CD14-positive monocyte (primary cell): ENCODE measurements at regions not wholly inside any gene's neighbourhood (a gene's known extent, or its start where the extent isn't known, plus 50 kb on each side); places are given as distances from the start of the nearest gene placed in this dataset.

ENCODE experiments used
- DNase-seq, 3 donors: peaks; one replicate each; pipeline ENCODE4 v3.0.0-alpha.2; 2011 to 2022
- H2AFZ ChIP-seq: 2 replicates; pipeline ENCODE4 v1.6.0; 2012; ENCODE audit warnings: mild to moderate bottlenecking, low read depth, low read length, inconsistent platforms; ENCODE audit not compliant: insufficient read depth, poor library complexity, severe bottlenecking
- H3K27ac ChIP-seq, 2 donors: 1 replicate in 1 of 2; 2 replicates in 1 of 2; pipeline ENCODE4 v1.5.1; 2012 to 2013; ENCODE audit warnings: low read length in 2 of 2, control low read depth in 1 of 2, inconsistent platforms in 1 of 2, low read depth in 1 of 2, mild to moderate bottlenecking in 1 of 2
- H3K27me3 ChIP-seq, 2 donors: one replicate each; pipeline versions ENCODE4 v1.6.0 to v1.6.1; 2011 to 2013; ENCODE audit warnings: low read length in 2 of 2; ENCODE audit not compliant: control insufficient read depth in 2 of 2, insufficient read depth in 2 of 2
- H3K36me3 ChIP-seq, 2 donors: replicated peaks in 1 of 2; 1 replicate in 1 of 2; 2 replicates in 1 of 2; pipeline versions ENCODE4 v1.5.1 to v1.6.1; 2012 to 2013; ENCODE audit warnings: low read length in 2 of 2, control low read depth in 1 of 2, inconsistent platforms in 1 of 2, mild to moderate bottlenecking in 1 of 2; ENCODE audit not compliant: insufficient read depth in 2 of 2, control insufficient read depth in 1 of 2
- H3K4me1 ChIP-seq, 2 donors: 1 replicate in 1 of 2; 2 replicates in 1 of 2; pipeline versions ENCODE4 v1.5.1 to v1.6.1; 2012 to 2013; ENCODE audit warnings: low read length in 2 of 2, control low read depth in 1 of 2, inconsistent platforms in 1 of 2, mild to moderate bottlenecking in 1 of 2, moderate library complexity in 1 of 2; ENCODE audit not compliant: insufficient read depth in 2 of 2, control insufficient read depth in 1 of 2
- H3K4me2 ChIP-seq: replicated peaks from 2 replicates; pipeline ENCODE3; 2012; ENCODE audit warnings: low read length, moderate library complexity, mild to moderate bottlenecking; ENCODE audit not compliant: poor library complexity, severe bottlenecking; ENCODE audit errors: extremely low read depth
- H3K4me3 ChIP-seq, 3 experiments: fragments of 200-600 bp in 1 of 3; sonication (generic) in 1 of 3; replicated peaks in 1 of 3; 1 replicate in 2 of 3; 2 replicates in 1 of 3; pipeline ENCODE4 v1.5.1; 2011 to 2013; ENCODE audit warnings: low read length in 3 of 3, mild to moderate bottlenecking in 3 of 3, control low read depth in 2 of 3, low read depth in 2 of 3, inconsistent platforms in 1 of 3, moderate library complexity in 1 of 3
- H3K79me2 ChIP-seq: 2 replicates; pipeline ENCODE4 v1.6.0; 2012; ENCODE audit warnings: mild to moderate bottlenecking, control low read depth, inconsistent platforms, low read length, moderate library complexity; ENCODE audit not compliant: insufficient read depth
- H3K9ac ChIP-seq: 2 replicates; pipeline ENCODE4 v1.6.0; 2017; ENCODE audit warnings: low read length, mild to moderate bottlenecking; ENCODE audit not compliant: insufficient read depth, poor library complexity, severe bottlenecking
- H3K9me3 ChIP-seq, 2 donors: replicated peaks in 1 of 2; 1 replicate in 1 of 2; 2 replicates in 1 of 2; pipeline versions ENCODE4 v1.5.1 to v1.6.1; 2012 to 2013; ENCODE audit warnings: low read length in 2 of 2, control low read depth in 1 of 2; ENCODE audit not compliant: control insufficient read depth in 1 of 2, insufficient read depth in 1 of 2
- H4K20me1 ChIP-seq: 2 replicates; pipeline ENCODE4 v1.6.0; 2012; ENCODE audit warnings: mild to moderate bottlenecking, low read length, control low read depth, moderate library complexity; ENCODE audit not compliant: insufficient read depth
- H3K27ac Mint-ChIP-seq, 7 donors: one replicate each; pipeline ENCODE4 v1.8.0; 2020; ENCODE audit warnings: mild to moderate bottlenecking in 7 of 7, mixed read lengths in 7 of 7, moderate library complexity in 6 of 7, inconsistent platforms in 2 of 7
- H3K27me3 Mint-ChIP-seq, 3 donors: one replicate each; pipeline ENCODE4 v1.8.0; 2021 to 2022; ENCODE audit warnings: low read depth in 3 of 3, mild to moderate bottlenecking in 3 of 3, mixed read lengths in 3 of 3, moderate library complexity in 3 of 3, inconsistent platforms in 1 of 3
- H3K36me3 Mint-ChIP-seq, 2 donors: one replicate each; pipeline ENCODE4 v1.8.0; 2020; ENCODE audit warnings: mixed read lengths in 2 of 2, inconsistent platforms in 1 of 2, mild to moderate bottlenecking in 1 of 2
- H3K4me1 Mint-ChIP-seq: one replicate; pipeline ENCODE4 v1.8.0; 2020; ENCODE audit warnings: mild to moderate bottlenecking, mixed read lengths
- H3K4me3 Mint-ChIP-seq, 2 donors: one replicate each; pipeline ENCODE4 v1.8.0; 2020; ENCODE audit warnings: mild to moderate bottlenecking in 2 of 2, mixed read lengths in 2 of 2, moderate library complexity in 1 of 2
- H3K9me3 Mint-ChIP-seq, 7 donors: one replicate each; pipeline ENCODE4 v1.8.0; 2020 to 2022; ENCODE audit warnings: mixed read lengths in 7 of 7, mild to moderate bottlenecking in 6 of 7, moderate library complexity in 6 of 7, inconsistent platforms in 2 of 7
- CTCF ChIP-seq: fragments of 200-600 bp; IDR thresholded peaks from one replicate; pipeline ENCODE4 v1.8.0; 2022; ENCODE audit warnings: antibody characterized with exemption, mild to moderate bottlenecking
- WGBS: methylation state at CpG from one replicate; pipeline ENCODE4 v1.1.5; 2013; ENCODE audit warnings: missing lambda C conversion rate; ENCODE audit not compliant: insufficient coverage; 5-methylcytosine and 5-hydroxymethylcytosine counted together
- intact Hi-C, 2 donors: fragments of 100-400 bp; cut with micrococcal nuclease; formaldehyde crosslinking; loops; one replicate each; pipeline versions ENCODE4 v1.15.0 to v1.15.1; 2023

- no peaks in the 10 kb centered on the region for H3K4me1 Mint-ChIP-seq
- H3K9me3 ChIP-seq: peaks cover 0 to 6% of the 10 kb centered on the region in 2 donors
- H3K27me3 Mint-ChIP-seq: peaks cover 0 to 2% (median under 1%) of the 10 kb centered on the region in 3 donors
- no peak overlapping the region for H2AFZ ChIP-seq
- H3K4me2 ChIP-seq: no peak overlapping the region
- H3K27ac ChIP-seq: no peak overlapping the region
- no peaks in the 10 kb centered on the region for H3K27me3 ChIP-seq
- peaks cover 0 to 7% (median 2%) of the 10 kb centered on the region in 7 donors for H3K9me3 Mint-ChIP-seq
- no peaks in the 10 kb centered on the region for H3K4me1 ChIP-seq
- H3K36me3 Mint-ChIP-seq: no peaks in the 10 kb centered on the region
- H3K27ac Mint-ChIP-seq: no peak overlapping the region
- no peaks in the 10 kb centered on the region for H3K36me3 ChIP-seq
- H3K79me2 ChIP-seq: no peaks in the 10 kb centered on the region
- no peak for TF ChIP-seq CTCF
- H4K20me1 ChIP-seq: no peaks in the 10 kb centered on the region
- intact Hi-C loops: no loop called here
- DNase-seq: no peak
- H3K4me3 ChIP-seq: no peak overlapping the region
- no peak overlapping the region for H3K9ac ChIP-seq
- WGBS: 80% methylated on average over 1 of the region's 3 CpGs
- H3K4me3 Mint-ChIP-seq: no peak overlapping the region
Measured at GRCh38 chr6:68544450-68544849, 90.6 kb upstream of the ADGRB3 start.

- Histone ChIP-seq H3K4me3 (no peak overlapping the region), H4K20me1 (no peaks in the 10 kb centered on the region), H3K4me1 (no peaks in the 10 kb centered on the region), H3K36me3 (no peaks in the 10 kb centered on the region), H3K27me3 (no peaks in the 10 kb centered on the region), H3K27ac (no peak overlapping the region), H3K4me2 (no peak overlapping the region), H3K79me2 (no peaks in the 10 kb centered on the region), H3K9me3 (peaks cover 0 to 5% of the 10 kb centered on the region in 2 donors), H3K9ac (no peak overlapping the region), H2AFZ (no peak overlapping the region)
- Mint-ChIP-seq H3K27ac (no peak overlapping the region), H3K4me1 (no peaks in the 10 kb centered on the region), H3K4me3 (no peak overlapping the region), H3K36me3 (no peaks in the 10 kb centered on the region), H3K27me3 (peaks cover 0 to 1% (median 0%) of the 10 kb centered on the region in 3 donors), H3K9me3 (peaks cover 0 to 10% (median 6%) of the 10 kb centered on the region in 7 donors)
- no peak for DNase-seq
- 93% methylated on average over 21 of the region's 21 CpGs for WGBS
- TF ChIP-seq CTCF: no peak
- intact Hi-C loops: no loop called here
Measured at GRCh38 chr6:68533339-68533795, 101.7 kb upstream of the ADGRB3 start.
